HT1080 (cell line): ENCODE measurements at regions not wholly inside any gene's neighbourhood (a gene's known extent, or its start where the extent isn't known, plus 50 kb on each side); places are given as distances from the start of the nearest gene placed in this dataset.

Experiments
- DNase-seq: peaks from one replicate; pipeline ENCODE4 v3.0.0-alpha.2; 2015; ENCODE audit warnings: low read depth

DNA sequence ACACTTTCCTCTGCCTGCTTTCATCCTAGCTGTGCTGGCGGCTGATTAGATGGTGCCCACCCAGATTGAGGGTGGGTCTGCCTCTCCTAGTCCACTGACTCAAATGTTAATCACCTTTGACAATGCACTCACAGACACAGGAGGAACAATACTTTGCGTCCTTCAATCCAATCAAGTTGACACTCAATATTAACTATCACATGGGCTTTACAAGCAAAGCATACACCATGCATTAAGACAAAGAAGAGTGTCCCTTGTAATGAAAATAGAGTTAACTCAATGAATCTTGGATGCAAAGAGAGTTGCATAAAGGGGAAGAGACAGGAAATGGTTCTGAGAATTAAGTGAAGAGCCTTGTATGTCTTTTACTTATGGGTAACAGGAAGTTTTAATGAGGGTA lies 298.7 kb upstream of the BRINP1 start:
- no peak for DNase-seq

DNA sequence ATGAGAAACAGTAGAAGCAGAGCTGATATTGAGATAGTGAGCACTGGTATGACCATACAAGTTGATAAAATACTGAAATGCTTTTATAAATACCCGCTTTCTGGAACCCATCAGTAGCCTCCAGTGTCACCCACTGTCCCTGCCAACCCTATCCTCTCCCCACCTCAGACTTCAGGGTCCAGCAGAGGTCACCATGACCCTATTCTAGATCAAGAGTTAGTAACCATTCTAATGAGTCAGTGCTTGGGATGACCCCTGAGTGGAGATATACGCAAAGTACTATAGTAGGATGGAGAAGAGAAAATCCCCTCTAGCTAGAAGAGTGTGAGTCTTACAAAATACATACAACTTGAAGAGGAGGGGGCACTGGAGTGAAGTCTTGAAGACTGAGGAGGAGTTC lies 297.9 kb upstream of the BRINP1 start:
- DNase-seq, result no peak

DNA sequence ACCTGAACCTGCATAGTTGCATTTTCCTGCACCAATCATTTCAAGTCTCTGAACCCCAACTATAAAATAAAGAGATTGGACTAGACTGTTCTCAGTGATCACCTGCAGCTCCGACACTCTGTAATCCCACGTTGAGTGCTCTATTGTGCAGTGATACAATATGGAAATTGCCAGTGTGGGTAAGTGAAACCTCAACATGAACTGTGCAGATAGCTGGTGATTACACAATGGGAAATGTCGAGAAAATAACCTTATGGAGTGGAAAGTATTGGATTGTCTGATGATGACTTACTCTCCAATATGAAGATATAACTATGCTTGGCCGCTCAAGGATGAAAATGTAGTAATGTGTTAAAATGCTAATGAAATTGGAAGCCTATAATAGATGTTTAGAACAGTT lies 293.1 kb upstream of the BRINP1 start:
- no peak for DNase-seq

DNA sequence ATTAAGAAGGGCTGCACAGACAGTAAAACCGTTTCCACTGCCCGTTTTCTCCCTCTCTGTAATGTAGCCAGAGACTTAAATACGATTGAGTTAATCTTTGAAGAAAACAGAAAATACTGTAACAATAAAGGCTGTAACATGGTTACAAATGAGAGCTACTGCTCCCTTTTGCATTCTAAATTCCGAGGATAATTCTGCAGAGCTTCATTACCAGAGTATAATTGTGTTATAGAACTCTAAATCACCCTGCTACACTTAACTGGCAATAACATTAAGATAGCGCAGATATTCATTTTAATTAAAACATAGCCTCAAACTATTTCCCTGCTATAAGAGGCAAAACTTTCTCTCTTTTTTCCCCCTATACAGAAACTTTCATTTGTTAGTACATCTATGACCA lies 283.7 kb upstream of the BRINP1 start:
- DNase-seq, result no peak

DNA sequence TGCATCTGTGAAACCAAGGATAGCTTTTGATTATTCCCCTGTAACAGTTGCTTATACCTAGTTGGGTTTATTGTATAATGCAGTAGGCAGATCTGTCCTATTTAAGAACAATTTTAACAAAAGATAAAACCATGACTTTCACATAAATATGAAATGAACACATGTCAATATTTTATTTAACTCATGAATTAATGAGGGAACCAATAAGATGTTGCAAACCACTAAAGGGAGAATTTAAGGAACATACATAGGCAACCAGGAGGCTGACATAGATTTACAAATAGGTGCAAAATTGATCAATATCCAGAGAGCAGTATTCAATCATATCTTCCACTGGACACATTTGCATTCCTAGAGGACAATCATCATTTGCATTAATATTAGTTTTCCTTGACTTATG lies 280.0 kb upstream of the BRINP1 start:
- no peak for DNase-seq

DNA sequence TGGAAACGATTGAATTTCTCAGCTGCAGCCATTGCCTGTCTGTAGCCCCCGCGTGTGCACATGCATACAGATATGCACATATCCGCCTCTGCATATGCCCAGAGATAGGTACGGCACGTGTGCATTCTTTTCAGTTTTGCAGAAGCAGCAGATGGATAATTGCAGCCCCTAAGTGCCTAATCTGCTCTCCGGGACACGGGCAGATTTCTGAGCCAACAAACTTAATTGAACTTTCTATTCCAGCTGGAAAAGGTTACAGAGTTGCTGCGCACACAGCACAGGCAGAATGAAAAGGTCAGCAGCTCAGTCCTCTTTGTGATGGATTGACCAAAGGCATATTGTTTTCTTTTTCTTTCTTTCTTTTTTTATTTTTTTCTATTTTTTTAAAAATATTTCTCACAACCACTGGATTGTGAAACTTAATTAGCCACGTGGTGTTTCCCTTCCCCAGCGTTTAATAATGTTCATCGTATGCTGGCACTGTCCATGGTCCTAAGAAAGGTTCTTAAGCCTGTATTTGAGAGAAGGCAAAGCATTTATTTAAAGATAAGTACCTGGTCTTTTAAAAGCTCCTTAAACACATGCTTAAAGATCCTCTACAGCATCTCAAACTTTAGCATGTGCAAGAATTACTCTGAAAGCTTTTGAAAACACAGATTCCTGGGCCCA lies 270.2 kb upstream of the BRINP1 start:
- DNase-seq, result no peak

DNA sequence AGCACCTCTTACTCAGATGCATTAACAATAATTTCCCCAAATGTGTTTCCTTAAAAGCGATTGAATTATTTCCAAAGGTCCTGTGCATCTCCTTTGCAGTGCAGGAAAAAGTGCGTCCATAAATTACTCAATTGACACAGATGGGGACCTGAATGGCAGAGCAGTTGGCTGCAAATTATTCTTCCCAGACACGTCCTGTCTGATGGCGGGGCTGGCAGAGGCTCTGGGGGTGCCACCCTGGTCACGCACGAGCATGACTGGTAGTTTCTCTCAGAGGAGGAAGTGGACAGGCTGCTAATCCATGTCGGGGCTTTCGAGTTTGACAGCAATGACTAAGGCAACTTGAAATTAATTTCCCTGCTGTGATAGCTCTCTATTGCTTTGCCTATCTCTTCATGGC lies 264.8 kb upstream of the BRINP1 start:
- no peak for DNase-seq

DNA sequence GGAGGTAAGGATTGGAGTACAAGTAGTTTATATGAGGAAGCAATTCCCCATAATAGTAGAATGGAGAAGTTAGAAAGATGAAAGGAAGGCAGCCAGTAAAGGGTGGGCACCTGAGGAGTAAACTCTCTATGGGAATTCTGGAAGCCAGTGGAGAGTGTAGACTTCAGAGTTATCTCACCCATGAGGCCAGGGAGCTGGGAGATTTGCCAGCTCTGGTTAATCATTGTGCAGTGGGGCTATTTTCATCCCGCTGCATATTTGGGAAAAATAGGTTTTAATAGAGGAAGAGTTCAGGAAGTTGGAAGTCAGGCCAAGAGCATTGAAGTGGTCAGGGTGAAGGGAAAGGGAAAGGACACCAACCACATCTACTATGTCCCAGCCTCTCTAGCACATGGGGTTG lies 242.3 kb upstream of the BRINP1 start:
- DNase-seq, result no peak

DNA sequence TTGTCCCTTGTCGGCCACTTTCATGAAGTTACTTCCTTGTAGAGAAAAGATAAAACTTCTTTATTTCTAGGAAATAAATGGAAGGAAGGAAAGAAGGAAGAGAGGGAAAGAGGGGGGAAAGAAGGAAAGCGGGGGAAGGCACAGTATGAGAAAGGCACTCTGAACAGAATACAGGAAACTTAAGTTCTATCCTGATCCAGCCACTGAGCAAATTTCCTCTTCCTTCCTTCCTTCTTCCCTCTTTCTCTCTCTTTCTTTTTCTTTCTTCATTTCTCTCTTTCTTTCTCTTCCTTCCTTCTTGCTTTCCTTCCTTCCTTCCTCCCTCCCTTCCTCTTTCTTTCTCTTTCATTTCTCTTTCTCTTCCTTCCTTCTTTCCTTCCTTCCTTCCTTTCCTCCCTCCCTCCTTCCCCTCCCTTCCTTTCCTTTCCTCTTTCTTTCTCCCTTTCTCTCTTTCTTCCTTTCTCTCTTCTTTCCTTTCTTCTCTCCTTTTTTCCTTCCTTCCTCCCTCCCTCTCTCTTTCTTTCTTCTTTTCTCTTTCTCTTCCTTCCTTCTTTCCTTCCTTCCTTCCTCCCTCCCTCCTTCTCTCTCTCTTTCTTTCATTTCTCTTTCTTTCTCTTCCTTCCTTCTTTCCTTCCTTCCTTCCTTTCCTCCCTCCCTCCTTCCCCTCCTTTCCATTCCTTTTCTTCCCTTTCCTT lies 240.2 kb upstream of the BRINP1 start:
- no peak for DNase-seq

DNA sequence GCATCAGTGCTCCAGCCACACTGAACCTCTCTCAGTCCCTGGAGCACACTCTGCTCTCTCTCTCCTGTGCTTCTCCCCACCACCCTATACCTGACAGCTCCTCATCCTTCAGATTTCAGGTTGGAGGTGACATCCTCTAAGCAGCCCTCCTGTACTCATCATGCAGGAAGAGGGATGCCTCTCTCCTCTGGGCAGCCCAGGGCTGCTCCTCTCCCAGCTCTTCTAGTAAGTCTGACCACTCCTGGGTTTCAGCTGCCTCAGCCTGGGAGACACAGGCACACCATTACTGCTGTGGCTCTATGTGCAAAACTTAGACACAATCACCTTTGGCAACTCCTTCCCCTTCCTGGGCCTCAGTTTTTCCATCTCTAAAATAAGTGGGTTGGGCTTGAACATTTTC lies 232.4 kb upstream of the BRINP1 start:
- DNase-seq, result no peak

DNA sequence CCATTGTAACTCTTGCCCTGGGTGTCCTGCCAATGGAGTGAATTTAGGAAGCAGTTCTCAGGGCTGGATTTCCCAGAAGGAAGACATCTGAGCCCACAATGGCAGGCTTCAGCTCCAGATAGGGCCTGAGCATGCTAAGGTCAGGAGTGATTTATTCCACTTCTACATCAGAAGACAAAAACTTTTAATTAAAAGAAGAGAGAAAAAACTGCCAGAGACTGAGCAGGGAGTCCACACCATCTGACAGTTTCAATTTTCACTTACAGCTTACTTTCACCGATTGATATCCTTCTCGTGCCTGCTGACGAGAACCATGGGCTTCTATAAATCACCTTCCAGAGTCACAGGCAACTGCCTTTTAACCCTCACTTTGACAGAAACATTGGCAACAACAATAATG lies 228.3 kb upstream of the BRINP1 start:
- DNase-seq, result no peak

DNA sequence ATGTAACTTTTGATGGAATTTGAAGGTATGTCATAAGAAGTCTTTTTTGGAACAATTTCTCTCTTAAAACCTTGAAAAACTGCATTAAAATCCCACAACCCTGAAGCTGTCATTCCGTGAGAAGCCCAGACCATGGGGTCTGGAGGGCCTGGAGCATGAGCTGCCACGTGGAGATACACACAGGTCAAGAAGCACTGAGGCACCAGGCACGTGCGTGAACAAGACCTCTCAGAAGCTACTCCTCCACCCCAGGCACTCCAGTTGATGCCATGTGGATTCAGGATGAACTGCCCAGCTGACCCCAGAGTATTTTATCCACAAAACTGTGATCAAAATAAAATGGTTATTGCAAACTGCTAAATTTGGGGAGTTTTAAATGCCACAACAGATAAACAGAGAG lies 227.5 kb upstream of the BRINP1 start:
- no peak for DNase-seq

DNA sequence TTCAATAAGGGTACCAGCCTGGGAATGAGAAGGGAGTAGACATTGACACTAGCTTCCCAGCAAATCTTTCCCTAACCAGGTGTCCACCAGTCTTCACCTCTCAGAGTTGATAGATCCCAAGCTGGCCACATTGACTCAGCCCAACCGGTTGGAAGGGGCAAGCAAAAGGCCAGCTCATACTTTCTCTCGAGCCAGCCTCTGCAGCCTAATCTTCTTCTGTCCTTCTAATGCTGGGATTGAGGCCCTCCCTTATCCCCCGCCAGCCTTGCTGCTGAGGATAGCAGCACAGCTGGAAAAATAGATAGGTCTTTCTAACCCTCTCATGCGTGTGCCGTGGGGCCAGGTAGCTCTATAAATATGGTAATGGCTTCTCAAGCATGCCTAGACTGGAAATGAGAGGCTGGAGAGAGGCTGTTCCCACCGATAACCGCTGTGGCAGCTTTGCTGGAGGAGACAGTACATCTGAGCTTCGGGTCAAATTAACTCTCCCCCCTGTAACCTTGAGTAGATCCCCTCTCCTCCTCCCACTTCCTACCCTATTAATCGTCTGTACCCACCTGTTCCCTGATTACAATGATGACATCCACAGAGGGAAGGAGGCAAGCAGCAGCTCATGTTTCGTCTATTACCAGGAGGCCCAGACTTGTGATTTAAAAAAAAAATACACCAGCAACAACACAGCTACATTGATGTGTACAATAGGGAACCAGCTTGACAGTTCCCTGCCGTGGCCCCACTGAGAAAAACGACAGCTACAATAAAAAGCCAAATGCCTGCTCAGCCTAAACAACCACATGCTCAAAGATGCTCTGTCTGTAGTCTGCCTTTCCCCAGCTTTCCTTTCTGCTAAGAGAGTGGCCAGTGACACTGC lies 219.9 kb upstream of the BRINP1 start:
- DNase-seq, result no peak

DNA sequence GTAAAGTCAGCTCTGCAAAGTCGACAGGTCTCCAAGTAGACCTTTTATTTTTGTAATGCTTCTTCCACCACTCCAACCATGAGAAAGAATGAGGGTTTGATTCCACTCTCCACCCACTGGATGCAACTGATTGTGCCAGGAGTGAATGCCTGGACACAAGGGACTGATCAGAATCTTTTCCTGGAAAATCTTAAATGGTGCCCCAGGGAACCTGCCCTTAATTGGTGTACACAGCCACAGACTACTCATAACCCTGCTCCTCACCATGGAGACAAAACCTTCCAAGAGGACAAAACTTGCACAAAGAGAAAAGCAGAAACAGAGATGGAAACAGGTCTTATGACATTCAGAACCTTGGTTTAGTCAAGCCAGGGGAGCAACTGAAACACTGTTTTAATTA lies 208.6 kb upstream of the BRINP1 start:
- DNase-seq, result no peak

DNA sequence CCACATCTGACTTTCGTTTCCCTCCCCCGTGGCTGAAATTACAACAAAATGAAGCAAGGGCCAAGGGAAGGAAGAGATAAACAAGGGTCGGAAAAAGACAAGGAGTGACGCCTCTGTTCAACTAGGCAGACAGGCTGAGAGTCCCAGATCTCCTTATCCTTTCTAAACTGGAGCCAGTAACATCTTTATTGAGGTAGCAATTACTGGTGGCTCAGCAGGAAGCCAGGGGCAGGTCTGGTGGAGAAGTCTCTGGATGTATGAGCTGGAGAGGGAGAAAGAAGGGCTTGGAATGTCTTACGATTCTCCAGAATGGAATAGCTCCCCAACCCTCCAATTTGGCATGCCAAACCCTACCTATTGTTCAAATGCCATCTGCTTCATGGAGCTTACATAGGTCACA lies 190.8 kb upstream of the BRINP1 start:
- DNase-seq, result no peak

DNA sequence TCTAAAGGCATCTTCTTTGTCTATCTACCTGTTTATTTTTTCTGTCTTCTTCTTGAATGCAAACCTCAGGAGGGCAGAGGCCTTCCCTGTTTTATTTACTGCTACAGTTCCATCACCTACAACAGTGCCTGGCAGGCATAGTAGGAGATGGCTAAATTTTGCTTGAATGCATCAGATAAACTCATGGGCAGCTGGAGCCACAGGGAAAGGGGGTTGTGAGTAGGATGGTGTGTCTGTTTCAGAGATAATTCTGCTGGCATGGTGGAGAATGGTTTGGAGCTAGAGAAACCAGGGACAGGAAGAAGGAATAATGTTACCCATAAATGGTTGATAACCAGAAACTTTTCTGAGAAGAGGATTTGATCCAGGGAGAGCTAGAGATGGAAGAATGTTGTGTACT lies 189.8 kb upstream of the BRINP1 start:
- DNase-seq, result no peak

DNA sequence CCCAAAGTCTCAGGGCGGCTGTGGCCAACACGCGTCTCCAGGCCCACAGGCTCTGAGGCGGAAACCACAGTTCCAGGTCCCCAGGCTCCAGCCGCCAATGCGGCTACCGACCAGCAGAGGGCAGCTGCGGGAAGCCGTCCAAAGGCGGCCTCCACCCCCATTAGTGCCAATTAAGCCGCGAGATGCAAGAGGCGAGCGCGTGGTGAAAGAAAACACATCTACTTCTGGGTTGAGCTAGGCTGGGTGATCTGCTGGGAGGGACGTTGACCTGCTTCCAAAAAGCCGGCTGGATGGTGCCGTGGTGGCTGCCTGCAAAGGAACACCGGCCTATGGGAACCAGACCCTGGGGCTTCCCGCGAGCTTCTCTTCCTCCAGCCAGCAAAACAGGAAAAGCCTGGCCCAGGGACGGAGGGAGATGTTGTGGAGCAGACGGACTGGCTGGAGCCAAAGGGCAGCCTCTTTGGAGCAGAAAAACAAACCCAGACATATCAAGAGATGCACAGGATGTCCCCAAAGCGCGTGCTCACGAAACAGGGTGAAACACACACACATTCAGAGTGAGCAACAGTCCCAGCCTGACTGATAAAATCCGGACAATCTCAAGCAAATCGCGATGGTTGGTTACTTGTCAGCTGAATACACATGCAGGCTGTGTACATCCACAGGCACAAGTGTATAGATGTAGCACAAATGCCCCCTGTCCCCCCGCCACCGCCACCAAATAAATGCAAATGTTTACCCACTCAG lies 187.1 kb upstream of the BRINP1 start:
- peak; percentile 57 for DNase-seq

DNA sequence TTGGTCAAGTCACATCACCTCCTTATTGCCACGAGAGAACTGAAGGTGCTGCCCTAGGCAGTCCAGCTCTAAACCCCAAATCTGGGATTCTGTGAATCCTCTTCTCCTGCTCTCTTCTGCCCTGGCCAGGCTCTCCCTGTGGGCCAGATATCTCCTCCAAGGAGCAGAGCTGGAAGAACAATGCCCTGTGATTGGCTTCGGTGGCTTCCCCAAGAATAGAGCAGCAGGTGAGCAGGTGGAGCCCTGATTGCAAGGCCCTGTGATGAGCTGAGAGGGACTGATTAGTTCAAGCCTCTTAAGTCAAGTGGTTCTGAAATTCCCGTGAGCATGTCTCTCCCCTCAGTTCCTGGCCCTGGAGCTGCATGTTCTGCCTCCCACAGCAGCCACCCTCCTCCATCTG lies 175.3 kb upstream of the BRINP1 start:
- no peak for DNase-seq

DNA sequence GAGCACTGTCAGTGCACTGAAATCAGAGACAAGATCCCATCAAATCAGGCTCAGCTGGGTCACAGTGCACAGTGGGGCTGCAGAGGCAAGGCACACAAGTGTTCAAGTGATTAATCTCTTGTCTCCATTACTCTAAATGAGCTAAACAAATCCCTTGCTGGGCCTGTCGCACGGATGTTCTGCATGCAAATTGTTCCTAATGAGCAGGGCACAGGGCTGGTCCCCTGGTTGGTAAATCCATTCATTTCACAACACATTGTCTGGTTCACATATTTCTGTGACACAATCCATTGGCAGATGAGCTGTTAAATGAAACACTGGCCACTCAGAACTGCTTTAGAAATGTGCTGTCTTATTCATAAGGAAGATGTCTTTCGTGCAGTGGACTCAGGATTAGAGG lies 167.9 kb upstream of the BRINP1 start:
- DNase-seq, result no peak

DNA sequence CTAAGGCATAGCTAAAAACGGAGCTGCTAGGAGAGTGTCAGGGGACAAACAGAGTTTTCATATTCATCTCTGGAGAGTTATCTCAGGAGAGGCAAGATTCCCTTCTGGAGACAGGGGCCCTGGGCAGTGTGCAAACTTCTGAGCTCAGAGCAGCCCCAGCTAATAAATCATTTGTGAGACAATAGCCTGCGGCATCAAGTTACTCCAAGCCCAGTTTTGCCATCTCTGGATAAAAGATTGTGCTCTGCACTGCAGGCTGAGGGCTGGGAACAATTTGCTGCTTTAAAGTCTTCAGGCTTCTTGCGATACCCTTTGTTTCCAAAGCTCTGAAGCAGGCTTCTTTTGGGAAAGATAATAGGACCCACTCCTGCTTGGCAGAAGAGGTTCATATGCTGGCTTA lies 164.3 kb upstream of the BRINP1 start:
- no peak for DNase-seq

DNA sequence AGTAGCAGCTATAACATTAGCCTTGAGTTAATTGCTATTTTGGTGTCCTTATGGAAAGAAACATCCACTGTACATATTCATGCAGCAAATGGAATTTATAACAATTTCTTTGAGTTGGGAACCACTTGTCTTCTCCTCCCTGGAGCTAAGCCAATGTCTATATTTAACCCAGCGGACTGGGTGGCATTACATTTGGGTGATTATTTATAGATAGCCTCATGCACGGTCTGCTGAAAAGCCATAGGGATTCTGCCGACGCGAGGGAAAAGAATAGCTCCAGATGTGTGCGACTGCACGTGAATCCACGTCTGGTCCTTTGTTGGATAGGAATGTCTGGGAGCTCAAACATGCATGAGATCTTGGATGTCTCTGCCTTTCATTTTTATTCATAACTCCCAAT lies 157.5 kb upstream of the BRINP1 start:
- no peak for DNase-seq

DNA sequence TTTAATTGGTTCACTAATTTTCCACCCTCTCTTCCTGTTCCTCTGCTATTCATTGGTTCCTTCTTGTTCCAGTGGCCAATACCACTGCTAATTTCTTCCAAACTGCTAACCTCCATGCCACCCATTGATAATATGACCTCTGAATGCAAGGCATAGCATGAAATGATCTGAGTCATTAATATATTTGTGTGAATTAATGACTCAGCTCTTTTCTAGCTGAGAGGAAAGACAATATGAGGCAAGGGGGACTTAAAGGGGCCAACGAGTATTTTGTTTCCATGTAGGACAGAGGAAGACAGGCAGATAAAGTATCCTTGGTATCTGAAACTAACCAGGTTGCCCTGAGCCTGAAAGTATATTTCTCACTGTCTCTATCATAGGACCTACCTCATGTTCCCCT lies 154.3 kb upstream of the BRINP1 start:
- DNase-seq, result no peak
